WERI-Rb-1 (cell line): ENCODE measurements at regions not wholly inside any gene's neighbourhood (a gene's known extent, or its start where the extent isn't known, plus 50 kb on each side); places are given as distances from the start of the nearest gene placed in this dataset.

Experiments
- DNase-seq: peaks from one replicate; pipeline ENCODE4 v3.0.0-alpha.2; 2020
- H3K27ac ChIP-seq: fragments of 250-450 bp; sonication (Bioruptor Pico); 2 replicates; pipeline ENCODE4 v1.5.1; 2020; ENCODE audit warnings: mild to moderate bottlenecking, moderate library complexity
- H3K27me3 ChIP-seq: fragments of 250-450 bp; sonication (Bioruptor Pico); 2 replicates; pipeline ENCODE4 v1.5.1; 2021; ENCODE audit warnings: mild to moderate bottlenecking, low read depth, moderate library complexity; ENCODE audit not compliant: insufficient read depth, severe bottlenecking
- H3K36me3 ChIP-seq: fragments of 250-450 bp; sonication (Bioruptor Pico); 2 replicates; pipeline ENCODE4 v1.5.1; 2020; ENCODE audit warnings: mild to moderate bottlenecking, moderate library complexity
- H3K4me3 ChIP-seq: 2 replicates; pipeline ENCODE4 v1.5.1; 2011; ENCODE audit warnings: low read depth, mild to moderate bottlenecking, control low read depth, low read length
- H3K9me3 ChIP-seq: fragments of 250-450 bp; sonication (Bioruptor Pico); 2 replicates; pipeline ENCODE4 v1.5.1; 2021; ENCODE audit warnings: mild to moderate bottlenecking, moderate library complexity; ENCODE audit not compliant: severe bottlenecking
- TF ChIP-seq, protein P1 (sequence below): IDR thresholded peaks from 2 replicates; pipeline ENCODE4 v1.5.1; 2011; ENCODE audit warnings: low read depth, mild to moderate bottlenecking, control low read depth, inconsistent platforms, low read length

DNA sequence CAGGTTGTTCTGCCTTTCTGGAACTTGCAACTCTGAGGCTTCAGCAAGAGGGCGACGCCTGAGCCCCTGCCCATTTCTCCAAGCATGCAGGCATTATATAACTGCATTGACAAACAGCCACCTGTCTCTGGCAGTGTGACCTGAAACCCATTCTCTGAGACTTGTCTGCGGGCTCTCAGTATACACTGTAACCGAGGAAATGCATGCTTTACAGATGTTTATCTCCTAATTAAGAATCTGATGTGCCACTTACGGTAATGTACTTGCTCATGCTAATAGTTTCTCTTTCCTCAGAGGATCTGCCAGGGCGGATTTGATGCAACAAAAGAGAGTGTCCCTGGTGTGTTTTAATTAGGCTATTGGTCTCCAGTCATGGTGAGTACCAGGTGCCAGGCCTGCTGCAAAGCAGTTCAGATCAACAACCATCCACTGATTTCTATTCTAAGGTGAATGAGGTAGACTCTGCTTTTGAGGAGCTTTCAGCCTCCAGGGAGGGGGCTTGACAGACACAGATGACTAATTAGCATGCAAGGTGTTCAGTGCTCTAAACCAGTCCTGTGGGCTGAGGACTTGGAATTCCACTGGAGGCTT lies 593.7 kb upstream of the KLF4 start:
- DNase-seq: no peak
- TF ChIP-seq, protein P1, sequence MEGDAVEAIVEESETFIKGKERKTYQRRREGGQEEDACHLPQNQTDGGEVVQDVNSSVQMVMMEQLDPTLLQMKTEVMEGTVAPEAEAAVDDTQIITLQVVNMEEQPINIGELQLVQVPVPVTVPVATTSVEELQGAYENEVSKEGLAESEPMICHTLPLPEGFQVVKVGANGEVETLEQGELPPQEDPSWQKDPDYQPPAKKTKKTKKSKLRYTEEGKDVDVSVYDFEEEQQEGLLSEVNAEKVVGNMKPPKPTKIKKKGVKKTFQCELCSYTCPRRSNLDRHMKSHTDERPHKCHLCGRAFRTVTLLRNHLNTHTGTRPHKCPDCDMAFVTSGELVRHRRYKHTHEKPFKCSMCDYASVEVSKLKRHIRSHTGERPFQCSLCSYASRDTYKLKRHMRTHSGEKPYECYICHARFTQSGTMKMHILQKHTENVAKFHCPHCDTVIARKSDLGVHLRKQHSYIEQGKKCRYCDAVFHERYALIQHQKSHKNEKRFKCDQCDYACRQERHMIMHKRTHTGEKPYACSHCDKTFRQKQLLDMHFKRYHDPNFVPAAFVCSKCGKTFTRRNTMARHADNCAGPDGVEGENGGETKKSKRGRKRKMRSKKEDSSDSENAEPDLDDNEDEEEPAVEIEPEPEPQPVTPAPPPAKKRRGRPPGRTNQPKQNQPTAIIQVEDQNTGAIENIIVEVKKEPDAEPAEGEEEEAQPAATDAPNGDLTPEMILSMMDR: no peak
- H3K27ac ChIP-seq: no peak overlapping the region
- no peak overlapping the region for H3K4me3 ChIP-seq
- no peaks in the 10 kb centered on the region for H3K9me3 ChIP-seq
- H3K36me3 ChIP-seq: no peaks in the 10 kb centered on the region
- H3K27me3 ChIP-seq: peaks cover 43% of the 10 kb centered on the region

DNA sequence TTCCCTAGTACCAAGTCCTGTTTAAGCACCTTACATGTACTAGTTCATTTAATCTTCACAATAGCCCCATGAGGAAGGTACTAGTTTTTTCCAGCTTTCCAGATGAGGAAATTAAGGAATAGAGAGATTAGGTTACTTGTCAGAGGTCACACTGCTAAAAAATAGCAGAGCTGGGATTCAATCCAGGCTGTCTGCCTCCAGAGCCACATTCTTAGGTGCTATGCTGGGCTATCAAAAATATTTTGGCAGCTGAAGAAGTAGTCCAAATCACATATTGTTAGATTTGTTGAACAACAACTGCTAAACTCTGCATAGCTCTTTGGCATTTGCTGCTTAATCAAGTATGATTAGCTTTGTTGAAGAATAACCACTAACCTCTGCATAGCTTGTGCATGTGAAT lies 591.5 kb upstream of the KLF4 start:
- no peaks in the 10 kb centered on the region for H3K9me3 ChIP-seq
- TF ChIP-seq, protein P1: no peak
- no peak overlapping the region for H3K4me3 ChIP-seq
- no peak for DNase-seq
- H3K36me3 ChIP-seq: no peaks in the 10 kb centered on the region
- no peak overlapping the region for H3K27ac ChIP-seq
- peaks cover 43% of the 10 kb centered on the region for H3K27me3 ChIP-seq

DNA sequence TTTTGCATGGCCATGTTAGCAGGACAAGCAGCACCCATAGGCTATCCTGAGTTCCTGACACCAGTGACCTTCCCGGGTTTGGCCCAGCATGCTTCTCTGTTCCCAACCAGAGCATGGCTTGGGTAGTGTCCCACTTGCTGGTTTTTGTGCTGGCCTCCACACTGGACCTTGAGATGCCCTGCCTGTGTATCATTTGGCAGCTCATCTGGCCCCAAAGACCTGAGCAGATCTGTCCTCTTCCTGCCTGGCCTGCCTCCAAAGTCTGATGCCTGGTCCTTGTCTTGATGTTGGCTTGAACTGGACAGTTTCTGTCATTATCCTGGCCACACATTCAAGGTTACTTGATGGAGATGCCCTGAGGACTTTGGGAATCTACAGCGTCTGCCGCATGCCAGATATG lies 590.7 kb upstream of the KLF4 start:
- H3K4me3 ChIP-seq: no peak overlapping the region
- no peak overlapping the region for H3K27ac ChIP-seq
- H3K27me3 ChIP-seq: peaks cover 43% of the 10 kb centered on the region
- H3K36me3 ChIP-seq: no peaks in the 10 kb centered on the region
- TF ChIP-seq, protein P1: no peak
- no peaks in the 10 kb centered on the region for H3K9me3 ChIP-seq
- DNase-seq: no peak

DNA sequence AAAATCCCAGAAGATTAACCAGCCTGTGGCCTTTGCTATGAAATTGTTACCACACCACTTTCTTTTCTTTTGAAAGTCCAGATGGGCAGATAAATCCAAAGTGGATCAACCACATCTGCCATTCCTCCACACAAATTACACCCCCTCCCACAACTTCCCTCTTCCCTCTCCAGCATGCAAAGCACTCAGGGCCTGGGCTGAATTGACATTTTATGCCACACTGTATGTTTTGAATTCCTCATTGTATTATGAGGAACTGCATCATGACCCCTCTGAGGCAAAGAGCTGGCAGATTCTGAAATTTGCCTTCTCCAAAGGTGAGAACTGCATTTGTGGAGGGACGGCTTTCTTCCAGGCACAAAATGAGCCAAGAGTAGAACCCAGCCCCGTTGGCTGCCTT lies 589.2 kb upstream of the KLF4 start:
- no peak for DNase-seq
- TF ChIP-seq, protein P1: no peak
- Histone ChIP-seq H3K36me3 (no peaks in the 10 kb centered on the region), H3K4me3 (no peak overlapping the region), H3K9me3 (no peaks in the 10 kb centered on the region), H3K27ac (no peak overlapping the region), H3K27me3 (peaks cover 31% of the 10 kb centered on the region)

DNA sequence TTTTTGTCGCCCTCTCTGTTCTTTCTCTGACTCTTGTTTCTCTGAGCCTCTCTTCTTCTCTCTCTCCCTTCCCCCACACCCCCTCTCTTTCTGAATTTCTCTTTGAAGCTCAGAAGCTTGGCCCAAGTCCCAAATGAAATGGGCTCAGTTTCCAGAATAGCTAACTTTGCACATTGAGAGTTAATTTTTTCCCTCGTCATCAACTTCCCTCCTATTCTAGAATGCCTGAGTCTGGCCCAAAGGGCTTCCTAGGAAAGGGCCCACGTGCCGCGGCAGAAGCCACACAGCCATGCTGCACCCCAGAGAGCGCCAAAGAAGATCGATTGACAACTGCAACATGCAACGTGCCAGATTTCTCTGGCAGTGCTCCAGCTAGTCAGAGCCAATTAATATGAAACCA lies 588.8 kb upstream of the KLF4 start:
- TF ChIP-seq, protein P1: no peak
- no peak for DNase-seq
- Histone ChIP-seq H3K9me3 (no peaks in the 10 kb centered on the region), H3K27me3 (peaks cover 26% of the 10 kb centered on the region), H3K27ac (no peak overlapping the region), H3K36me3 (no peaks in the 10 kb centered on the region), H3K4me3 (no peak overlapping the region)

DNA sequence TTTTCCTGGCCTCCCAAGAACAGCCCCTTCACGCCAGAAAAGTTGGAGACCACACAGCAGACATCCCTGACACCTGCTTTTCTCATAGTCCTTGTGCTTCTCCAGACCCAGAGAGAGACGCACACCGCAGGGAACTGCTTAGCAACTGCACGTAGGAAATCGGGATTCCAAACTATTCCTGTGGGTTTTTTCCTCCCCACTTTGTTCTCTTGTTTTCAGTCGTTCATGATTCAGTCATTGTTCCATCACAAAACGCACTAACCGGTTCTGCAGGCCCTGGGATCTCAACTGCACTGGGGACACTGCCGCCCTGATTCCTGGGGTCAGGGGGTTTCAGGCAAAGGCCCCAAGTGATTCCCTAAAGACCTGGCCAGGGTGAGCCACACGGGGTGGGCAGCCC lies 588.0 kb upstream of the KLF4 start:
- no peak for DNase-seq
- Histone ChIP-seq H3K36me3 (no peaks in the 10 kb centered on the region), H3K27ac (no peak overlapping the region), H3K27me3 (peaks cover 21% of the 10 kb centered on the region), H3K4me3 (no peak overlapping the region), H3K9me3 (no peaks in the 10 kb centered on the region)
- TF ChIP-seq, protein P1: no peak
